Transverse colon (tissue), 4 donors: ENCODE measurements at regions not wholly inside any gene's neighbourhood (a gene's known extent, or its start where the extent isn't known, plus 50 kb on each side); places are given as distances from the start of the nearest gene placed in this dataset.

Experiments used
- DNase-seq: peaks from one replicate; pipeline ENCODE4 v3.0.0-alpha.2; 2019
- H3K27ac ChIP-seq, 4 donors: fragments of 200-600 bp; sonication (generic); 2 replicates each; pipeline ENCODE4 v1.5.1; 2016 to 2018; ENCODE audit warnings: inconsistent platforms in 4 of 4
- H3K27me3 ChIP-seq: fragments of 200-600 bp; sonication (generic); 2 replicates; pipeline ENCODE4 v1.5.1; 2017; ENCODE audit warnings: inconsistent platforms
- H3K36me3 ChIP-seq, 4 donors: fragments of 200-600 bp; sonication (generic); 2 replicates each; pipeline ENCODE4 v1.5.1; 2017 to 2019; ENCODE audit warnings: inconsistent platforms in 4 of 4
- H3K4me1 ChIP-seq, 4 donors: fragments of 200-600 bp; sonication (generic); 2 replicates each; pipeline ENCODE4 v1.5.1; 2017 to 2020; ENCODE audit warnings: inconsistent platforms in 4 of 4
- H3K4me3 ChIP-seq, 4 donors: fragments of 200-600 bp; sonication (generic); 1 replicate in 1 of 4; 2 replicates in 3 of 4; pipeline versions ENCODE4 v1.5.1 to v1.6.1; 2017 to 2019; ENCODE audit warnings: inconsistent platforms in 4 of 4
- H3K9me3 ChIP-seq, 2 donors: fragments of 200-600 bp; sonication (generic); 2 replicates each; pipeline ENCODE4 v1.5.1; 2017 to 2019; ENCODE audit warnings: inconsistent platforms in 2 of 2
- CTCF ChIP-seq, 5 experiments: fragments of 200-600 bp in 3 of 5; fragments of 450-650 bp in 2 of 5; sonication (generic) in 3 of 5; IDR thresholded peaks; 1 replicate in 2 of 5; 2 replicates in 3 of 5; pipeline ENCODE4 v1.5.1; 2016 to 2017; ENCODE audit warnings: antibody characterized with exemption in 5 of 5, inconsistent platforms in 3 of 5, mild to moderate bottlenecking in 2 of 5, moderate library complexity in 1 of 5
- EP300 ChIP-seq: sonication (generic); formaldehyde crosslinking; IDR thresholded peaks from one replicate; pipeline ENCODE4 v1.6.1; 2017; ENCODE audit warnings: antibody characterized with exemption, low read depth
- POLR2A ChIP-seq: fragments of 450-650 bp; IDR thresholded peaks from one replicate; pipeline ENCODE4 v1.6.1; 2016; ENCODE audit warnings: antibody characterized with exemption, mild to moderate bottlenecking, moderate library complexity
- POLR2AphosphoS5 ChIP-seq, 3 donors: sonication (generic); formaldehyde crosslinking; IDR thresholded peaks; one replicate each; pipeline ENCODE4 v1.6.1; 2016; ENCODE audit warnings: antibody characterized with exemption in 3 of 3
- WGBS, 2 donors: methylation state at CpG; one replicate each; pipeline ENCODE4 v1.1.5; 2018; ENCODE audit warnings: low coverage in 1 of 2; 5-methylcytosine and 5-hydroxymethylcytosine counted together
- in situ Hi-C, 4 donors: fragments of 200-750 bp; cut with MboI; loops; one replicate each; pipeline versions ENCODE4 v1.15.0 to v1.15.1; 2017; ENCODE audit warnings: low sequenced_read_pairs in 3 of 4, low pct_ligation_motif_present in 1 of 4, low pct_unique_long_range_greater_than_20kb in 1 of 4
- intact Hi-C: fragments of 100-400 bp; cut with DNase I; formaldehyde crosslinking; loops from one replicate; pipeline ENCODE4 v1.15.1; 2023; ENCODE audit warnings: low total_unique reads

- Histone ChIP-seq H3K4me1 (no peaks in the 10 kb centered on the region), H3K4me3 (no peak overlapping the region), H3K36me3 (no peaks in the 10 kb centered on the region), H3K9me3 (no peaks in the 10 kb centered on the region), H3K27me3 (no peaks in the 10 kb centered on the region), H3K27ac (no peak overlapping the region)
- in situ Hi-C loops (loop anchor here in 1 of 4 donors (25.0 kb wide), 1 partner anchor 183 kb away; no protein-coding TSS in a partner anchor), intact Hi-C loops (no loop called here)
- TF ChIP-seq CTCF (IDR thresholded peaks at IDR 0.05) = no peak
- TF ChIP-seq POLR2A = no peak
- no peak for TF ChIP-seq POLR2AphosphoS5 (IDR thresholded peaks at IDR 0.05)
- no peak for TF ChIP-seq EP300
- no peak for DNase-seq
- 83 to 88% methylated on average over 3 to 4 of the region's 4 CpGs for WGBS, 2 donors
Observed at GRCh38 chr21:15278851-15279250, 214.1 kb upstream of the NRIP1 start.

GRCh38 chr21:15279482-15279881, 214.7 kb upstream of the NRIP1 start:
- Histone ChIP-seq H3K27ac (no peak overlapping the region), H3K9me3 (no peaks in the 10 kb centered on the region), H3K36me3 (no peaks in the 10 kb centered on the region), H3K4me3 (no peak overlapping the region), H3K4me1 (no peaks in the 10 kb centered on the region), H3K27me3 (no peaks in the 10 kb centered on the region)
- in situ Hi-C loops (loop anchor here in 1 of 4 donors (25.0 kb wide), 1 partner anchor 183 kb away; no protein-coding TSS in a partner anchor), intact Hi-C loops (no loop called here)
- no peak for TF ChIP-seq POLR2AphosphoS5 (IDR thresholded peaks at IDR 0.05)
- DNase-seq = no peak
- WGBS, 2 donors = 92 to 100% methylated on average over 1 of the region's 1 CpG

GRCh38 chr21:15281714-15282113, 216.9 kb upstream of the NRIP1 start:
- no peak overlapping the region for H3K27ac ChIP-seq
- H3K9me3 ChIP-seq = no peaks in the 10 kb centered on the region
- H3K27me3 ChIP-seq = no peaks in the 10 kb centered on the region
- no peaks in the 10 kb centered on the region for H3K4me1 ChIP-seq
- DNase-seq = no peak
- TF ChIP-seq POLR2A (no peak), POLR2AphosphoS5 (IDR thresholded peaks at IDR 0.05) (no peak), CTCF (IDR thresholded peaks at IDR 0.05) (no peak), EP300 (no peak)
- intact Hi-C loops = no loop called here
- H3K4me3 ChIP-seq = no peak overlapping the region
- 85 to 91% methylated on average over 3 of the region's 3 CpGs for WGBS, 2 donors
- in situ Hi-C loops = loop anchor here in 1 of 4 donors (25.0 kb wide), 1 partner anchor 181 kb away; no protein-coding TSS in a partner anchor
- H3K36me3 ChIP-seq = no peaks in the 10 kb centered on the region

GRCh38 chr21:15282665-15283064, 217.9 kb upstream of the NRIP1 start:
- H3K36me3 ChIP-seq = no peaks in the 10 kb centered on the region
- TF ChIP-seq CTCF (IDR thresholded peaks at IDR 0.05) (no peak), POLR2A (no peak), POLR2AphosphoS5 (IDR thresholded peaks at IDR 0.05) (no peak), EP300 (no peak)
- H3K4me3 ChIP-seq = no peak overlapping the region
- WGBS, 2 donors = 44 to 73% methylated on average over 1 of the region's 1 CpG
- H3K9me3 ChIP-seq = no peaks in the 10 kb centered on the region
- DNase-seq = no peak
- no peak overlapping the region for H3K27ac ChIP-seq
- H3K4me1 ChIP-seq = no peaks in the 10 kb centered on the region
- intact Hi-C loops (no loop called here), in situ Hi-C loops (loop anchor here in 1 of 4 donors (25.0 kb wide), 1 partner anchor 180 kb away; no protein-coding TSS in a partner anchor)
- no peaks in the 10 kb centered on the region for H3K27me3 ChIP-seq

- no peaks in the 10 kb centered on the region for H3K36me3 ChIP-seq
- DNase-seq = no peak
- TF ChIP-seq CTCF (IDR thresholded peaks at IDR 0.05) (no peak), EP300 (no peak), POLR2AphosphoS5 (IDR thresholded peaks at IDR 0.05) (no peak), POLR2A (no peak)
- in situ Hi-C loops (loop anchor here in 1 of 4 donors (25.0 kb wide), 1 partner anchor 179 kb away; no protein-coding TSS in a partner anchor), intact Hi-C loops (no loop called here)
- no peaks in the 10 kb centered on the region for H3K27me3 ChIP-seq
- H3K27ac ChIP-seq = no peak overlapping the region
- no peak overlapping the region for H3K4me3 ChIP-seq
- no peaks in the 10 kb centered on the region for H3K9me3 ChIP-seq
- H3K4me1 ChIP-seq = no peaks in the 10 kb centered on the region
Observed at GRCh38 chr21:15283138-15283537, 218.3 kb upstream of the NRIP1 start.
